GM18909 (cell line): ENCODE measurements at regions not wholly inside any gene's neighbourhood (a gene's known extent, or its start where the extent isn't known, plus 50 kb on each side); places are given as distances from the start of the nearest gene placed in this dataset.

Experiments
- ATAC-seq: cut with Tn5 transposase; IDR thresholded peaks from one replicate; pipeline ENCODE4 v1.9.1; 2021; ENCODE audit warnings: mild to moderate bottlenecking; ENCODE audit not compliant: unreplicated experiment, poor library complexity

DNA sequence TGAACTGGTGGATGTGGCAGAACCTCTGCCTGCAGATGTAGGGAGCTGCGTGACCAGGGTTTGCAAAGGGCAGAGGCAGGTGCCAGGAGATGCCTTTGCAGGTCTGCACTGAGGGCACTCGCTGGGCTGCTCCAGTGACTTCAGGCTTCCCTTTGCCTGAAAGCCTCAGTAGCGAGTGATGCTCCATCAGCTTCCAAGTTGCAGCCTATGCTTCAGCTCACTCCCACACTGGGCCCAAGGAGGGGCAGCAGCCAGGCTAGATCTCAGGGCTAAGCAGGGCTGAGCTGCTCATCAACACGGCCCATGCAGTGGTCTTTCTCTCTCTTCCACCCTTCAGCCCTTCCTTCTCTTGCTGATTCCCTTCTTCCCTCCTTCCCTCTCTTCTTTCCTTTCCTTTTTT lies 78.3 kb upstream of the RGMA start:
- ATAC-seq, result no peak

DNA sequence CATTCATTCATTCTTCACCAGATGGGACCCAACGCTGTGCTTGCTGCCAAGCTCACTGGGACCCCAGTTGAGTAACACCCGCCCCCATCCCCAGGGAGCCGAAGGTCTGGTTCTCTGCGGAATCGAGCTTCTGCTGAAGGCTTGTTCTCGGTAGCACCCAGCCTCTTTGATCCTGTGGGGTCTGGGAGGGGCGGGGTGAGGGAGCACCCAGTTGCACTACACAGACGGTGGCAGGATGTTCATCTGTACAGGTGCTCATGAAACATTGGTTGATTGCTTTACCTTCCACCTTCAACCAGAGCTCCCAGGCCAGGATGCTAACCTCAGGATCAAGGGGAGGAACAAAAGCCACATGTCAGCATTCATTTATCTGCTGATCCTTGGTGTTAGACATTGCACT lies 77.7 kb upstream of the RGMA start:
- ATAC-seq, result no peak

GRCh38 chr15:93165734-93166470 lies 76.9 kb upstream of the RGMA start:
- ATAC-seq, result no peak

DNA sequence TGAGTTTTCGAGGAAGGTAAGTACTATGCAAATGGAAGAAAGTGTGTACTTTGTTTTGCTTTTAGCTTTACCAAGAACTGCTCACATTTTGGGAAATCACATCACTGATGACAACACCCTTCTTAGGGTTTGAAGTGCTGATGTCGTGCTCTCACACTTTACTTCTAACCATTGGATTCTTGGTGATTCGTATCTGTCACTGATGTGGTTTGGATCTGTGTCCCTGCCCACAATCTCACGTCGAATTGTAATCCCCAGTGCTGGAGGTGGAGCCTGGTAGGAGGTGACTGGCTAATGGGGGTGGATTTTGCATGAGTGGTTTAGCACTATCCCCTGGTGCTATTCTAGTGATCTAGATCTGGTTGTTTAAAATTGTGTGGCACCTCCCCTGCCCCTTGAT lies 75.4 kb upstream of the RGMA start:
- ATAC-seq, result no peak

DNA sequence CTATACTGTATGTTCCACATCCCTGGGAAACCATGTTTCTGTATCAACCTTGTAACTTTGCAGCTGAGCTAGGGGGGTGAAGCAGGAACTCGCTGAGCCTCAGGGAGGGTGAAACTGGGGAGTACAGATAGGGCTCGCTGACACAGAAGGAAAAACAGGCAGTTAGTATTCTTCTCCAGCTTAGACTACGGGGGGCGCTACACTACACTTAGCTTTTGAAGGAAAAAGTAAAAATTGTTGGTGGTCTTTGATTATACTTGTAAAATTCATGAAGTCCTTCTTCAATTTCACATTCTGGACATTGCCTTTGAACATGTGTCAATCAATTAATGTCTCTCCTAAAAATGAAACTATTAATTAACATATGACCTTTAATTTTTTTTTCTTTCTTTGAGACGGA lies 73.5 kb upstream of the RGMA start:
- no peak for ATAC-seq

DNA sequence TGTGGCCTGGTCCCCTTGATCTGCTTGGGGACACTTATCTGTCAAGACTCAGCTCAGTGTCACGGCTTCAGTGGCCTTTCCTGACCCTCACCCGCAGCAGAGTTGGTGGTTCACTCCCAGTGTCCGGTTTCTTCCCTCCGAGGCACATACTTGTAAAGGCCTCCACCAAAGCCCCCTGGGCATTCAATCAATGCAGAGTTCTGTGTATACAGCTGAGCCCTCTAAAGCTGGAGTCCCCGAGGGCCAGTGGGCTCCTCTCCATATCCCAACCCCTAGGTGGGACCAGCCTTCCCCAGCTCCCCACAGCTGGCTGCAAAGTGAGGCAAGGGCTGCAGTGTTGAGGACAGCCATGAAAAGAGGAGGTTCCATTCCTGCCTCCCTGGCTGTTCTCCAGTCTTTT lies 70.9 kb upstream of the RGMA start:
- ATAC-seq, result no peak

GRCh38 chr15:93158097-93158900 lies 69.3 kb upstream of the RGMA start:
- ATAC-seq, result no peak

- ATAC-seq, result no peak
These were observed 65.7 kb upstream of the RGMA start for GRCh38 chr15:93154666-93155065.

- no peak for ATAC-seq
These were observed 63.9 kb upstream of the RGMA start for GRCh38 chr15:93152951-93153350.

DNA sequence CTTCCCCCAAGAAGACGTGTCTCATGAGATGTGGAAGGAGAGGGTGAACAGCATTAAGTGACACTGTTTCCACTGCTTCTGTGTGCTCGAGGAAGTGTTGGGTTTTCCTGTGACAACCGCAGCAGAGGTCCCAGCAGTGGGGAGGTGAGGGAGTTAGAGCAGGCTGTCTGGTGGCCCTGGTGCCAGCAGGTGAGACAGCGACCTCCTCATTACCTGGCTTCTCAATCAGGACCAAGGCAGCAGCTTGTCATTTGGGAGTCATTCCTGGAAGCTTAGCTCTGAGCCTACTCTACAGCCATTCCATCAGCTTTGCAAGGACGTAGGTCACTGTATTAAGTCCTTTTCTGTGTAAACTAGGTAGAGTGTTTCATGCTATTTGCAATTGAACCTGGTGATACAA lies 63.3 kb upstream of the RGMA start:
- ATAC-seq, result no peak

GRCh38 chr15:93150910-93151881 lies 62.2 kb upstream of the RGMA start:
- ATAC-seq, result no peak

- ATAC-seq, result no peak
These were observed 57.6 kb upstream of the RGMA start for GRCh38 chr15:93146601-93147000.

DNA sequence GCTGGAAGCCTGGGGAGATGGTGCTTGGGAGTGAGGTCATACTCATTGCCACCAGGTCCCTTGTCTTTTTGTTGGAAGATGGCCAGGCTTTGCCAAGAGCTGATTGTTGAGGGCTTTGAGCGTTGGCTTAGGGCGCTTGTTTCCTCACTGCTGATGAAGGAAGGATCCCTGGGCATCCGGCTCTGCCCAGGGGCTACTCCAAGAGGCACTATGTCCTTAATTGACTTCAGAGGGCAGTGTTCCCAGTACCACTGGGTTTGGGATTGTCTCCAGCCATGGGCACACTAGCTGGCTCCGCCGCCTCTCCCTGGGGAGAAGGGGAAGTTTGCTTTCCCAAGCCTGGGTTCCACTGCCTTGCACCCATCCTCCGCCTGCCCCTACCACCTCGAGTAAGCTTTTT lies 57.2 kb upstream of the RGMA start:
- no peak for ATAC-seq

DNA sequence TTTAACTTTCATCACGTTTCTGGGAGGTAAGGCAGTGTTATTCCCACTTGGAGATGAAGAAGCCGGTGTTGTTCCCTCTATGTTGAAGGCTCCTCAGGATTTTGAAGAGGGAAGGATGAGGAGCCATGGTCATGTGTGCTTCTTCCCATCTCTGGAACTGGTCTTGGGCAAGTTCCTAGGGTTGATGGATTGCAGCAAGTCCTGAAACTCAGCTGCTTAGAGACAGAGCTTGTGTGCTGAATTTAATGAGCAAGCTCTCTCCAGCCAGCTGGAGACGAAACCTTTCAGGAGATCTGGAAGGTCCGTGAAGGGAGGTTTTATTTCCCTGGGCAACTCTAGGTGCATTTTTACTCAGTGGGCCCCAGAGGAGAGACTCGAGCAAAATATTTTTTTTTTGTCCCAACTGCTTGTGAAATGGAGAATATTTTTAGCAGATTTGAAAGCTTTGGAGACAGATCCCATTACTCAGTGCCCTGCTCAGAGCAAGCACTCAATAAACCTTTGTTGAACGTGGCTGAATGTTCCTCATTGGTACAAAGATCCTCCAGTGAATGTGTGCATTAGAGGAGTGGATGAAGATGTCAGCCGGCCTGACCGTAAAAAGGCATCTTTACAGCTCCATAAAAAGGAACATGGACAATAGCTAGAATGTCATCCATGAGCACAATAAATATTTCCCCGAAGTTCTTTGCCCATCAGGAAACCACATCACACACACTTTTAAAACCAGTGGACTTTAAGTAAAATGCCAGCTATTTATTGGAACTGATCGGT lies 55.6 kb upstream of the RGMA start:
- no peak for ATAC-seq

GRCh38 chr15:93143186-93143585 lies 54.2 kb upstream of the RGMA start:
- no peak for ATAC-seq

DNA sequence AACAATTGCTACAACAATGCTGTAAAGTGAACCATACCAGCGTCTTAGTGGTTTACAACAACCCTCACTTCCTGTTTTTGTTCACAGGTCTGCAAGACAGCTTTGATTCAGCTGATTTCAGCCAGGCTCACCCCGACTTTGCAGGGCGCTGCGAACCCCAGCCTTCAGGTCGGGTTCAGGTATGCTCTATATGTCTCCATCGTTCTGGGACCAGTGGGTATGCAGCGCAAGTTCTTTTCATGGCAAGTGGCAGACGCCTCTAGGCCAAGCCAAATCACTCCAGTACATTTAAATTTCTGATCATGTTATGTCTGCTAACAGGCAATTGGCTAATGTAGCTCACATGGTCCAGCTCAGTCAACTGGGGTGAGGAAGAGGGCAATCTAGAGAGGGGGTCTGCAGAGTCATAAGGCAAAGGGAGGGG lies 52.4 kb upstream of the RGMA start:
- peak; percentile 54 for ATAC-seq

GRCh38 chr15:93139436-93139835 lies 50.4 kb upstream of the RGMA start:
- no peak for ATAC-seq

DNA sequence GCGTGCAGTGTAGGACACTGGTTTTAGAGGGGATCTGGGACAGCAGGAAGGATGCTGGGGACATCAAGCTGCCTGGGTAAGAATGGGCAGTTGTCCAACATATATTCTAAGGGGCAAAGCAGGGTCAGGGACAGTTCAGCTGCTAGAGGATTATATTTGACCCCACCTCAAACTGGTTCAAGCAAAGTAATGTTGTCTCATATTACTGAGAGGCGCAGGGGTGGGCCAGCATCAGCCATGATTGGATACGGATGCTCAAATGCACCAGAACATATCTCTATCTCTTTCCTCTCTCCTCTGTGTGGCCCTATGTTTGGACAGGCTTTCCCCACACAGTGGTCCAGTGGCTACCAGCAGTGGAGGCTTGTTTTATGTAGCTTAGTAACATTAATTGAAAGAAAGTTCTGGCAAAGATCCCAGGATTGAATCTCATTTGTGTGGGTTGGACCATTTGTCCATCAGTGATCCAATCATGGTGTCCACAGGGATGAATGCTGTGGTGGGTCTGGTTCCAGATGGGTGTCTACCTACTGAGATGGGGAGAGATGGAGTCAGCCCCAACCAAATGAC lies 49.8 kb upstream of the RGMA start:
- ATAC-seq, result no peak
